Karpas-422 (cell line): ENCODE measurements at regions not wholly inside any gene's neighbourhood (a gene's known extent, or its start where the extent isn't known, plus 50 kb on each side); places are given as distances from the start of the nearest gene placed in this dataset.
"Not testable (repeated sequence)": the region's sequence is repeated elsewhere in the genome, so short reads cannot be mapped to it uniquely, and the experiment has no call there.

Experiments used
- DNase-seq: peaks from one replicate; pipeline ENCODE4 v3.0.0-alpha.2; 2015
- H2AFZ ChIP-seq: fragments of 200-600 bp; sonication (generic); 2 replicates; pipeline ENCODE4 v1.6.1; 2014; ENCODE audit warnings: antibody characterized with exemption, low read length, mixed read lengths
- H3K27ac ChIP-seq: fragments of 200-600 bp; sonication (generic); 2 replicates; pipeline ENCODE4 v1.5.1; 2014; ENCODE audit warnings: mild to moderate bottlenecking, low read length, moderate library complexity
- H3K27me3 ChIP-seq: fragments of 200-600 bp; sonication (generic); 2 replicates; pipeline ENCODE4 v1.6.1; 2014; ENCODE audit warnings: low read length, mixed read lengths
- H3K36me3 ChIP-seq: fragments of 200-600 bp; sonication (generic); 2 replicates; pipeline ENCODE4 v1.6.1; 2014; ENCODE audit warnings: low read length, mixed read lengths; ENCODE audit not compliant: insufficient read depth
- H3K4me1 ChIP-seq: fragments of 200-600 bp; sonication (generic); 2 replicates; pipeline ENCODE4 v1.6.1; 2014; ENCODE audit warnings: mild to moderate bottlenecking, low read length, mixed read lengths
- H3K4me2 ChIP-seq: fragments of 200-600 bp; sonication (generic); 2 replicates; pipeline ENCODE4 v1.6.1; 2014; ENCODE audit warnings: low read length, low read depth, mild to moderate bottlenecking; ENCODE audit not compliant: poor library complexity, severe bottlenecking
- H3K4me3 ChIP-seq: fragments of 200-600 bp; sonication (generic); 2 replicates; pipeline ENCODE4 v1.5.1; 2014; ENCODE audit warnings: mild to moderate bottlenecking, antibody characterized with exemption, low read length, mixed read lengths
- H3K79me2 ChIP-seq: fragments of 200-600 bp; sonication (generic); 2 replicates; pipeline ENCODE4 v1.6.1; 2014; ENCODE audit warnings: mild to moderate bottlenecking, low read length, mixed read lengths
- H3K9ac ChIP-seq: fragments of 200-600 bp; sonication (generic); 2 replicates; pipeline ENCODE4 v1.6.0; 2014; ENCODE audit warnings: low read length
- H3K9me2 ChIP-seq: fragments of 200-600 bp; sonication (generic), shearing (Covaris generic); replicated peaks from 2 replicates; pipeline ENCODE4 v1.6.0; 2014; ENCODE audit warnings: mild to moderate bottlenecking, low read length, moderate library complexity; ENCODE audit not compliant: insufficient read depth
- H3K9me3 ChIP-seq: fragments of 300-700, 200-600 bp; sonication (generic); 2 replicates; pipeline ENCODE4 v1.6.1; 2014; ENCODE audit warnings: low read length, mixed read lengths
- H4K20me1 ChIP-seq: fragments of 200-600 bp; sonication (generic); 2 replicates; pipeline ENCODE4 v1.6.1; 2014; ENCODE audit warnings: mild to moderate bottlenecking, antibody characterized with exemption, low read length, low read depth; ENCODE audit not compliant: insufficient read depth

- Histone ChIP-seq H3K9me2 (no peaks in the 10 kb centered on the region), H3K4me2 (no peak overlapping the region), H3K9ac (no peak overlapping the region), H4K20me1 (no peaks in the 10 kb centered on the region), H3K9me3 (no peaks in the 10 kb centered on the region), H3K27me3 (no peaks in the 10 kb centered on the region), H3K4me3 (no peak overlapping the region), H3K79me2 (no peaks in the 10 kb centered on the region), H3K27ac (no peak overlapping the region), H2AFZ (no peak overlapping the region), H3K36me3 (no peaks in the 10 kb centered on the region), H3K4me1 (peaks cover 10% of the 10 kb centered on the region)
- peak; percentile 48 for DNase-seq
Measured at GRCh38 chr5:116959843-116960242, 385.2 kb upstream of the SEMA6A start.

GRCh38 chr5:116953251-116953930 is 378.8 kb upstream of the SEMA6A start:
- no peaks in the 10 kb centered on the region for H3K36me3 ChIP-seq
- DNase-seq = no peak

GRCh38 chr5:116951219-116951618 is 376.6 kb upstream of the SEMA6A start:
- DNase-seq = no peak
- H3K4me1 ChIP-seq = peaks cover 4% of the 10 kb centered on the region; the same call in 1 of the 2 replicates
- no peak overlapping the region for H3K9ac ChIP-seq
- no peaks in the 10 kb centered on the region for H4K20me1 ChIP-seq
- H3K4me2 ChIP-seq = no peak overlapping the region
- no peaks in the 10 kb centered on the region for H3K27me3 ChIP-seq
- H3K27ac ChIP-seq = no peak overlapping the region
- no peak overlapping the region for H2AFZ ChIP-seq
- H3K36me3 ChIP-seq = no peaks in the 10 kb centered on the region
- no peaks in the 10 kb centered on the region for H3K9me2 ChIP-seq
- H3K9me3 ChIP-seq = no peaks in the 10 kb centered on the region
- no peaks in the 10 kb centered on the region for H3K79me2 ChIP-seq
- H3K4me3 ChIP-seq = no peak overlapping the region

More at GRCh38 chr5:116953251-116953930, 378.8 kb upstream of the SEMA6A start:
- no peak overlapping the region for H3K9ac ChIP-seq
- peaks cover under 1% of the 10 kb centered on the region; the same call in 1 of the 2 replicates for H3K4me1 ChIP-seq
- no peaks in the 10 kb centered on the region for H3K9me2 ChIP-seq
- H3K4me2 ChIP-seq = no peak overlapping the region
- no peak overlapping the region for H2AFZ ChIP-seq
- no peaks in the 10 kb centered on the region for H4K20me1 ChIP-seq
- H3K9me3 ChIP-seq = no peaks in the 10 kb centered on the region
- no peaks in the 10 kb centered on the region for H3K27me3 ChIP-seq
- no peaks in the 10 kb centered on the region for H3K79me2 ChIP-seq
- no peak overlapping the region for H3K4me3 ChIP-seq
- H3K27ac ChIP-seq = no peak overlapping the region

GRCh38 chr5:116947691-116948528 is 373.3 kb upstream of the SEMA6A start:
- H3K27me3 ChIP-seq = no peaks in the 10 kb centered on the region
- peak overlapping the region; percentile 69; the same call in 1 of the 2 replicates for H2AFZ ChIP-seq
- peak overlapping the region; percentile 47 for H3K9ac ChIP-seq
- no peak overlapping the region for H3K27ac ChIP-seq
- no peaks in the 10 kb centered on the region for H3K9me3 ChIP-seq
- peaks cover 4% of the 10 kb centered on the region; the same call in 1 of the 2 replicates for H3K4me1 ChIP-seq
- DNase-seq = peak; percentile 91
- no peaks in the 10 kb centered on the region for H3K79me2 ChIP-seq
- peak overlapping the region; percentile 21; the same call in 1 of the 2 replicates for H3K4me3 ChIP-seq
- no peaks in the 10 kb centered on the region for H4K20me1 ChIP-seq
- H3K9me2 ChIP-seq = no peaks in the 10 kb centered on the region
- peak overlapping the region; percentile 53 for H3K4me2 ChIP-seq
- H3K36me3 ChIP-seq = no peaks in the 10 kb centered on the region

GRCh38 chr5:116945613-116946382 is 371.2 kb upstream of the SEMA6A start:
- H3K4me3 ChIP-seq, H3K79me2 ChIP-seq, H3K9me2 ChIP-seq, H3K9ac ChIP-seq, H3K4me2 ChIP-seq, H3K36me3 ChIP-seq, H3K27me3 ChIP-seq, DNase-seq, H3K27ac ChIP-seq, H2AFZ ChIP-seq, H3K9me3 ChIP-seq, H3K4me1 ChIP-seq, H4K20me1 ChIP-seq: not testable (repeated sequence)

- H3K27ac ChIP-seq = no peak overlapping the region
- H3K9me2 ChIP-seq = no peaks in the 10 kb centered on the region
- H4K20me1 ChIP-seq = no peaks in the 10 kb centered on the region
- no peaks in the 10 kb centered on the region for H3K9me3 ChIP-seq
- DNase-seq = no peak
- no peak overlapping the region for H2AFZ ChIP-seq
- H3K27me3 ChIP-seq = no peaks in the 10 kb centered on the region
- no peaks in the 10 kb centered on the region for H3K79me2 ChIP-seq
- no peak overlapping the region for H3K4me2 ChIP-seq
- H3K9ac ChIP-seq = no peak overlapping the region
- no peak overlapping the region for H3K4me3 ChIP-seq
- H3K4me1 ChIP-seq = peaks cover 4% of the 10 kb centered on the region; the same call in 1 of the 2 replicates
- no peaks in the 10 kb centered on the region for H3K36me3 ChIP-seq
Measured at GRCh38 chr5:116944183-116944582, 369.6 kb upstream of the SEMA6A start.

- Histone ChIP-seq H3K36me3 (no peaks in the 10 kb centered on the region), H3K9me2 (no peaks in the 10 kb centered on the region), H3K27ac (no peak overlapping the region), H3K9me3 (no peaks in the 10 kb centered on the region), H4K20me1 (no peaks in the 10 kb centered on the region), H3K79me2 (no peaks in the 10 kb centered on the region), H3K4me1 (no peaks in the 10 kb centered on the region), H3K4me3 (no peak overlapping the region), H3K27me3 (no peaks in the 10 kb centered on the region), H2AFZ (no peak overlapping the region), H3K9ac (no peak overlapping the region), H3K4me2 (no peak overlapping the region)
- DNase-seq = no peak
Measured at GRCh38 chr5:116942622-116943021, 368.0 kb upstream of the SEMA6A start.

- H3K36me3 ChIP-seq = no peaks in the 10 kb centered on the region
- H3K4me3 ChIP-seq = no peak overlapping the region
- H3K4me1 ChIP-seq = no peaks in the 10 kb centered on the region
- no peak for DNase-seq
- no peaks in the 10 kb centered on the region for H4K20me1 ChIP-seq
- H3K27me3 ChIP-seq = no peaks in the 10 kb centered on the region
- H2AFZ ChIP-seq = no peak overlapping the region
- no peaks in the 10 kb centered on the region for H3K9me2 ChIP-seq
- H3K9ac ChIP-seq = no peak overlapping the region
- H3K79me2 ChIP-seq = no peaks in the 10 kb centered on the region
- no peak overlapping the region for H3K27ac ChIP-seq
- H3K9me3 ChIP-seq = no peaks in the 10 kb centered on the region
- no peak overlapping the region for H3K4me2 ChIP-seq
Measured at GRCh38 chr5:116939641-116940040, 365.0 kb upstream of the SEMA6A start.
